Neuronal stem cell (in vitro differentiated cells): ENCODE measurements at regions not wholly inside any gene's neighbourhood (a gene's known extent, or its start where the extent isn't known, plus 50 kb on each side); places are given as distances from the start of the nearest gene placed in this dataset.

ENCODE experiments used
- DNase-seq: peaks from one replicate; pipeline ENCODE4 v3.0.0-alpha.2; 2013; ENCODE audit warnings: low spot score
- H2AFZ ChIP-seq: one replicate; pipeline ENCODE4 v1.6.1; 2013; ENCODE audit warnings: mild to moderate bottlenecking, low read length, inconsistent platforms
- H2AK5ac ChIP-seq: 2 replicates; pipeline ENCODE4 v1.6.1; 2013; ENCODE audit warnings: low read depth, mild to moderate bottlenecking, inconsistent platforms, low read length, moderate library complexity, mixed read lengths
- H2BK120ac ChIP-seq: 2 replicates; pipeline ENCODE4 v1.6.1; 2013; ENCODE audit warnings: low read depth, mild to moderate bottlenecking, inconsistent platforms, low read length, moderate library complexity, mixed read lengths
- H2BK12ac ChIP-seq: one replicate; pipeline ENCODE4 v1.6.1; 2013; ENCODE audit warnings: low read length, inconsistent platforms
- H2BK15ac ChIP-seq: 2 replicates; pipeline ENCODE4 v1.6.1; 2013; ENCODE audit warnings: mild to moderate bottlenecking, low read length, inconsistent platforms, mixed read lengths
- H2BK5ac ChIP-seq: one replicate; pipeline ENCODE4 v1.6.1; 2013; ENCODE audit warnings: inconsistent platforms, mild to moderate bottlenecking, low read length, moderate library complexity
- H3K14ac ChIP-seq: one replicate; pipeline ENCODE4 v1.6.1; 2013; ENCODE audit warnings: low read length, inconsistent platforms
- H3K18ac ChIP-seq: 2 replicates; pipeline ENCODE4 v1.6.1; 2013; ENCODE audit warnings: low read length, inconsistent platforms
- H3K23ac ChIP-seq: 2 replicates; pipeline ENCODE4 v1.6.1; 2013; ENCODE audit warnings: low read depth, mild to moderate bottlenecking, mixed read lengths, low read length, inconsistent platforms; ENCODE audit not compliant: poor library complexity
- H3K27ac ChIP-seq: replicated peaks from 3 replicates; pipeline ENCODE4 v1.5.1; 2013; ENCODE audit warnings: low read length, inconsistent platforms
- H3K27me3 ChIP-seq, 3 experiments: 2 replicates each; pipeline ENCODE4 v1.6.1; 2013; ENCODE audit warnings: low read length in 3 of 3, mild to moderate bottlenecking in 2 of 3, inconsistent platforms in 1 of 3, low read depth in 1 of 3, mixed read lengths in 1 of 3, moderate library complexity in 1 of 3; ENCODE audit not compliant: control insufficient read depth in 3 of 3, insufficient read depth in 3 of 3
- H3K36me3 ChIP-seq, 2 donors: replicated peaks in 1 of 2; 2 replicates each; pipeline ENCODE4 v1.6.1; 2013; ENCODE audit warnings: low read length in 2 of 2; ENCODE audit not compliant: control insufficient read depth in 2 of 2, insufficient read depth in 2 of 2
- H3K4ac ChIP-seq: 2 replicates; pipeline ENCODE4 v1.6.1; 2013; ENCODE audit warnings: inconsistent platforms, mild to moderate bottlenecking, low read length, moderate library complexity
- H3K4me1 ChIP-seq, 2 donors: 1 replicate in 1 of 2; 2 replicates in 1 of 2; pipeline ENCODE4 v1.6.1; 2013; ENCODE audit warnings: low read length in 2 of 2, low read depth in 1 of 2; ENCODE audit not compliant: control insufficient read depth in 2 of 2, insufficient read depth in 1 of 2
- H3K4me2 ChIP-seq: one replicate; pipeline ENCODE4 v1.6.1; 2013; ENCODE audit warnings: mild to moderate bottlenecking, low read length, inconsistent platforms; ENCODE audit not compliant: insufficient read depth, poor library complexity, severe bottlenecking
- H3K4me3 ChIP-seq, 2 donors: 2 replicates each; pipeline ENCODE4 v1.5.1; 2013; ENCODE audit warnings: low read length in 2 of 2, mild to moderate bottlenecking in 2 of 2, inconsistent platforms in 1 of 2, moderate library complexity in 1 of 2
- H3K79me1 ChIP-seq: one replicate; pipeline ENCODE4 v1.6.1; 2013; ENCODE audit warnings: low read depth, mild to moderate bottlenecking, inconsistent platforms, low read length, moderate library complexity
- H3K9ac ChIP-seq: one replicate; pipeline ENCODE4 v1.6.1; 2013; ENCODE audit warnings: mild to moderate bottlenecking, low read depth, low read length, inconsistent platforms; ENCODE audit not compliant: poor library complexity
- H3K9me3 ChIP-seq, 2 donors: replicated peaks in 1 of 2; 2 replicates each; pipeline versions ENCODE3 to v1.6.1; 2013; ENCODE audit warnings: low read length in 2 of 2, mild to moderate bottlenecking in 2 of 2, inconsistent platforms in 1 of 2, low read depth in 1 of 2, mixed read lengths in 1 of 2, moderate library complexity in 1 of 2; ENCODE audit not compliant: control insufficient read depth in 2 of 2, insufficient read depth in 1 of 2
- H4K8ac ChIP-seq: one replicate; pipeline ENCODE4 v1.6.1; 2013; ENCODE audit warnings: low read depth, mild to moderate bottlenecking, inconsistent platforms, low read length, moderate library complexity
- H4K91ac ChIP-seq: one replicate; pipeline ENCODE4 v1.6.1; 2013; ENCODE audit warnings: low read length, low read depth, mild to moderate bottlenecking, inconsistent platforms; ENCODE audit not compliant: poor library complexity
- WGBS, 2 donors: extraction: QIAGEN DNeasy Blood & Tissue Kit; methylation state at CpG; one replicate each; pipeline ENCODE4 v1.1.7; 2013; ENCODE audit warnings: missing lambda C conversion rate in 2 of 2, mixed read lengths in 1 of 2; ENCODE audit not compliant: insufficient read length in 2 of 2, insufficient replicate concordance in 1 of 2; ENCODE audit errors: extremely low coverage in 2 of 2; 5-methylcytosine and 5-hydroxymethylcytosine counted together

DNA sequence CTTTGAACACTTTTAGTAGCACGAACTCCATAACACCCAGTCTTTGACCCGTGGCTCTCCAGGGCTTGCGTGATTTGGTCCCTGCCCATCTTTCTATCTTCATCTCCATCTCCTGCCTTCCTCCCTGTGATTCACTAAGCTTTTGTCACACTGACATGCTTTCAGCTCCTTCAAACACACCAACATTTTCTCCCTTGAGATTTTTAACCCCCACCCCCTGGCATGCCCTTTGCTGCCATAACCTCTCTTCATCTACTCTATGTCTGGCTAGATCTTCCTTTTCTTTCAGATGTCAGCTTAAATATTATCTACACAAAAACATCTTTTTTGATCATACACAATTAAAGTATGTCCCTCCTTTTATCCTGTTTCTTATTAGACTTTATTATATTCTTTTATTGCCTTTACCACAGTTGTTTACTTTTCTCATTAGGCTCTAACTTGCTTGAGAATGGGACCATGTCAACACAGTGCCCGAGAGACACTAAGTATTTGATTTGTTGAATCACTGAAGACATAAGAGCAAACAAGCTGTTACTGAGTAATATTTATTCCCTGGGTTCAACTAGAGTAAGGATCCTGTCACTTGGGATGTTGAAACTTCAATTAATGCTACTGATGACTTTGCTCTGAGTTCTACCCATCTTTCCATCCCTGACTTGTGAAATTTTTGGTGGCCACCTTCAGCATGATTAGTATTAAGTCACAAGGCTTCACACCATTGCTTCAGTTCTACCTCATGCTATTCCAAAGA, 387.3 kb downstream of the LRIG3 start:
- H3K27ac ChIP-seq = no peak overlapping the region
- H2BK15ac ChIP-seq = no peak overlapping the region
- no peak overlapping the region for H2BK5ac ChIP-seq
- H3K9ac ChIP-seq = no peak overlapping the region
- no peak overlapping the region for H2BK120ac ChIP-seq
- H3K18ac ChIP-seq = no peak overlapping the region
- H3K27me3 ChIP-seq = no peaks in the 10 kb centered on the region
- no peak overlapping the region for H2AFZ ChIP-seq
- H3K4me2 ChIP-seq = no peak overlapping the region
- H3K14ac ChIP-seq = no peak overlapping the region
- H4K8ac ChIP-seq = no peak overlapping the region
- H3K4ac ChIP-seq = no peak overlapping the region
- no peak overlapping the region for H2AK5ac ChIP-seq
- H2BK12ac ChIP-seq = no peak overlapping the region
- no peak overlapping the region for H4K91ac ChIP-seq
- H3K23ac ChIP-seq = no peak overlapping the region
- H3K9me3 ChIP-seq = peaks cover 0 to 1% of the 10 kb centered on the region in 2 donors
- H3K79me1 ChIP-seq = no peaks in the 10 kb centered on the region
- H3K36me3 ChIP-seq = no peaks in the 10 kb centered on the region
- DNase-seq = no peak
- WGBS, 2 donors = no CpG with 5 or more reads among the region's 4 CpGs
- no peaks in the 10 kb centered on the region for H3K4me1 ChIP-seq
- H3K4me3 ChIP-seq = no peak overlapping the region

GRCh38 chr12:58533652-58534051, 386.7 kb downstream of the LRIG3 start:
- H2BK15ac ChIP-seq = no peak overlapping the region
- no CpG with 5 or more reads among the region's 1 CpG for WGBS, 2 donors

DNA sequence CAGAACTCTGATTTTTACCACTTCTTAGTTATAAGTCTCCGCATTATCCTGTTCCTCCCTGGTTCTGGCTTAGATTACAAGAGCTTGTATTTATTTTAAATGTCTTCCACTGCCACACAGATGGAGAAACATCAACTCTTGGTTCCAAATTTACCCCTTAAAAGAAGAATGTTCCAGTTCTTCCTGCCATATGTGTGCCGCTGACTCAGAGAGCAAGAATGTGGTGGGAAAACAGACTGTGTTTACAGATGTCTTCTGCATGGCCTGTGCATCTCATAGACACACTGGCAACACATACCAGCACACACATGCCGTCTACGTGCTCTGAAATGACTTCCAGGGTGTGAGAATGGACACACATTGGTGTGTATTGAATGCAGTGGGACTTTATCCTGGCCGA, 383.0 kb downstream of the LRIG3 start:
- H3K4me3 ChIP-seq = no peak overlapping the region
- DNase-seq = no peak
- H3K27me3 ChIP-seq = no peaks in the 10 kb centered on the region
- no peaks in the 10 kb centered on the region for H3K79me1 ChIP-seq
- no peak overlapping the region for H4K91ac ChIP-seq
- no peak overlapping the region for H2BK120ac ChIP-seq
- H2AFZ ChIP-seq = no peak overlapping the region
- no CpG with 5 or more reads among the region's 5 CpGs for WGBS, 2 donors
- peaks cover 0 to 1% of the 10 kb centered on the region in 2 donors for H3K9me3 ChIP-seq
- no peak overlapping the region for H3K27ac ChIP-seq
- no peak overlapping the region for H2BK15ac ChIP-seq
- no peak overlapping the region for H4K8ac ChIP-seq
- H3K14ac ChIP-seq = no peak overlapping the region
- H3K4me1 ChIP-seq = no peaks in the 10 kb centered on the region
- H2BK12ac ChIP-seq = no peak overlapping the region
- H3K36me3 ChIP-seq = no peaks in the 10 kb centered on the region
- no peak overlapping the region for H3K4me2 ChIP-seq
- no peak overlapping the region for H3K4ac ChIP-seq
- no peak overlapping the region for H3K9ac ChIP-seq
- H3K23ac ChIP-seq = no peak overlapping the region
- H2BK5ac ChIP-seq = no peak overlapping the region
- no peak overlapping the region for H2AK5ac ChIP-seq
- H3K18ac ChIP-seq = no peak overlapping the region

More at GRCh38 chr12:58533652-58534051, 386.7 kb downstream of the LRIG3 start:
- DNase-seq = no peak
- H4K8ac ChIP-seq = no peak overlapping the region
- no peaks in the 10 kb centered on the region for H3K79me1 ChIP-seq
- no peak overlapping the region for H2BK12ac ChIP-seq
- no peak overlapping the region for H2BK5ac ChIP-seq
- H3K4me2 ChIP-seq = no peak overlapping the region
- no peak overlapping the region for H3K18ac ChIP-seq
- H3K27ac ChIP-seq = no peak overlapping the region
- H3K4me1 ChIP-seq = no peaks in the 10 kb centered on the region
- no peaks in the 10 kb centered on the region for H3K27me3 ChIP-seq
- H2BK120ac ChIP-seq = no peak overlapping the region
- no peak overlapping the region for H3K4ac ChIP-seq
- no peak overlapping the region for H3K23ac ChIP-seq
- no peak overlapping the region for H3K4me3 ChIP-seq
- H2AFZ ChIP-seq = no peak overlapping the region
- H3K9ac ChIP-seq = no peak overlapping the region
- H3K36me3 ChIP-seq = no peaks in the 10 kb centered on the region
- H3K14ac ChIP-seq = no peak overlapping the region
- no peak overlapping the region for H2AK5ac ChIP-seq
- H4K91ac ChIP-seq = no peak overlapping the region
- H3K9me3 ChIP-seq = peaks cover 0 to 1% of the 10 kb centered on the region in 2 donors

- H2AFZ ChIP-seq = no peak overlapping the region
- H2BK5ac ChIP-seq = no peak overlapping the region
- H3K36me3 ChIP-seq = no peaks in the 10 kb centered on the region
- WGBS, 2 donors = no CpG with 5 or more reads among the region's 4 CpGs
- no peaks in the 10 kb centered on the region for H3K79me1 ChIP-seq
- H2BK15ac ChIP-seq = no peak overlapping the region
- H4K91ac ChIP-seq = no peak overlapping the region
- no peak for DNase-seq
- no peaks in the 10 kb centered on the region for H3K27me3 ChIP-seq
- H3K27ac ChIP-seq = no peak overlapping the region
- no peak overlapping the region for H3K9ac ChIP-seq
- no peak overlapping the region for H4K8ac ChIP-seq
- H2AK5ac ChIP-seq = no peak overlapping the region
- no peak overlapping the region for H2BK120ac ChIP-seq
- no peak overlapping the region for H2BK12ac ChIP-seq
- no peak overlapping the region for H3K23ac ChIP-seq
- H3K4ac ChIP-seq = no peak overlapping the region
- H3K9me3 ChIP-seq = peaks cover 0 to 1% of the 10 kb centered on the region in 2 donors
- H3K4me1 ChIP-seq = no peaks in the 10 kb centered on the region
- H3K4me3 ChIP-seq = no peak overlapping the region
- H3K18ac ChIP-seq = no peak overlapping the region
- H3K4me2 ChIP-seq = no peak overlapping the region
- no peak overlapping the region for H3K14ac ChIP-seq
Observed at GRCh38 chr12:58539295-58539694, 381.0 kb downstream of the LRIG3 start.
